NB4 (cell line): ENCODE measurements at regions not wholly inside any gene's neighbourhood (a gene's known extent, or its start where the extent isn't known, plus 50 kb on each side); places are given as distances from the start of the nearest gene placed in this dataset.

ENCODE experiments used
- DNase-seq: peaks from one replicate; pipeline ENCODE4 v3.0.0; 2010; ENCODE audit warnings: low read depth
- H3K4me3 ChIP-seq: one replicate; pipeline ENCODE4 v1.5.1; 2011; ENCODE audit warnings: mild to moderate bottlenecking, low read depth, low read length, moderate library complexity
- CTCF ChIP-seq: IDR thresholded peaks from one replicate; pipeline ENCODE4 v1.5.1; 2012; ENCODE audit warnings: low read depth, low read length
- MAX ChIP-seq: IDR thresholded peaks from 2 replicates; pipeline ENCODE4 v1.6.1; 2011; ENCODE audit warnings: low read depth, low read length
- MYC ChIP-seq: IDR thresholded peaks from 2 replicates; pipeline ENCODE4 v1.6.1; 2011; ENCODE audit warnings: low read depth, low read length
- POLR2A ChIP-seq: IDR thresholded peaks from 2 replicates; pipeline ENCODE4 v1.6.1; 2011; ENCODE audit warnings: mild to moderate bottlenecking; ENCODE audit not compliant: insufficient read length; ENCODE audit errors: extremely low read depth

- no peak for TF ChIP-seq POLR2A
- TF ChIP-seq MYC, result no peak
- no peak for TF ChIP-seq CTCF
- TF ChIP-seq MAX, result no peak
- DNase-seq, result no peak
Observed at GRCh38 chr12:25009496-25010092, 60.7 kb upstream of the BCAT1 start.

GRCh38 chr12:25005376-25005775 is 56.5 kb upstream of the BCAT1 start:
- H3K4me3 ChIP-seq, result no peak overlapping the region
- no peak for DNase-seq
- TF ChIP-seq MAX, result no peak
- TF ChIP-seq MYC, result no peak
- no peak for TF ChIP-seq POLR2A
- no peak for TF ChIP-seq CTCF

More at GRCh38 chr12:25009496-25010092, 60.7 kb upstream of the BCAT1 start:
- no peak overlapping the region for H3K4me3 ChIP-seq

GRCh38 chr12:25004447-25004846 is 55.5 kb upstream of the BCAT1 start:
- H3K4me3 ChIP-seq, result no peak overlapping the region
- no peak for DNase-seq
- TF ChIP-seq CTCF, result no peak
- no peak for TF ChIP-seq MYC
- TF ChIP-seq MAX, result no peak
- no peak for TF ChIP-seq POLR2A

- H3K4me3 ChIP-seq, result no peak overlapping the region
- no peak for TF ChIP-seq MAX
- no peak for TF ChIP-seq POLR2A
- no peak for TF ChIP-seq CTCF
- no peak for TF ChIP-seq MYC
- DNase-seq, result no peak
Observed at GRCh38 chr12:25001311-25001710, 52.4 kb upstream of the BCAT1 start.
